AG04449 (cell line): ENCODE measurements at regions not wholly inside any gene's neighbourhood (a gene's known extent, or its start where the extent isn't known, plus 50 kb on each side); places are given as distances from the start of the nearest gene placed in this dataset.

Experiments
- CTCF ChIA-PET: fragments of 350-600 bp; formaldehyde crosslinking; extraction: SDS; loops from one replicate; lab custom pipeline; 2021; ENCODE audit warnings: antibody characterized with exemption; lab: Yijun Ruan, JAX
- POLR2A ChIA-PET: fragments of 400-600, 350-600 bp; formaldehyde crosslinking; extraction: SDS; loops from one replicate; lab custom pipeline; 2020; ENCODE audit warnings: antibody characterized with exemption, inconsistent platforms; lab: Yijun Ruan, JAX
- DNase-seq: peaks from one replicate; pipeline ENCODE4 v3.0.0-alpha.2; 2010; ENCODE audit warnings: low read depth, low spot score
- H3K4me3 ChIP-seq: 2 replicates; pipeline ENCODE4 v1.5.1; 2011; ENCODE audit warnings: low read depth, mild to moderate bottlenecking, control low read depth, low read length
- TF ChIP-seq, protein P1 (sequence below): IDR thresholded peaks from one replicate; pipeline ENCODE4 v1.5.1; 2011; ENCODE audit warnings: mild to moderate bottlenecking, moderate library complexity, low read length, control low read depth, inconsistent platforms; ENCODE audit not compliant: insufficient read depth; ENCODE audit errors: missing control alignments

GRCh38 chr11:26032241-26032640 lies 299.7 kb upstream of the ANO3 start:
- DNase-seq = no peak
- CTCF ChIA-PET = no interaction called here
- no peak overlapping the region for H3K4me3 ChIP-seq
- POLR2A ChIA-PET = no interaction called here
- TF ChIP-seq, protein P1, sequence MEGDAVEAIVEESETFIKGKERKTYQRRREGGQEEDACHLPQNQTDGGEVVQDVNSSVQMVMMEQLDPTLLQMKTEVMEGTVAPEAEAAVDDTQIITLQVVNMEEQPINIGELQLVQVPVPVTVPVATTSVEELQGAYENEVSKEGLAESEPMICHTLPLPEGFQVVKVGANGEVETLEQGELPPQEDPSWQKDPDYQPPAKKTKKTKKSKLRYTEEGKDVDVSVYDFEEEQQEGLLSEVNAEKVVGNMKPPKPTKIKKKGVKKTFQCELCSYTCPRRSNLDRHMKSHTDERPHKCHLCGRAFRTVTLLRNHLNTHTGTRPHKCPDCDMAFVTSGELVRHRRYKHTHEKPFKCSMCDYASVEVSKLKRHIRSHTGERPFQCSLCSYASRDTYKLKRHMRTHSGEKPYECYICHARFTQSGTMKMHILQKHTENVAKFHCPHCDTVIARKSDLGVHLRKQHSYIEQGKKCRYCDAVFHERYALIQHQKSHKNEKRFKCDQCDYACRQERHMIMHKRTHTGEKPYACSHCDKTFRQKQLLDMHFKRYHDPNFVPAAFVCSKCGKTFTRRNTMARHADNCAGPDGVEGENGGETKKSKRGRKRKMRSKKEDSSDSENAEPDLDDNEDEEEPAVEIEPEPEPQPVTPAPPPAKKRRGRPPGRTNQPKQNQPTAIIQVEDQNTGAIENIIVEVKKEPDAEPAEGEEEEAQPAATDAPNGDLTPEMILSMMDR = no peak

- POLR2A ChIA-PET = no interaction called here
- no peak for DNase-seq
- H3K4me3 ChIP-seq = no peak overlapping the region
- CTCF ChIA-PET = interaction anchor here (1.3 kb wide), 1 partner anchor 54 kb away, joined by 4 read pairs; no protein-coding TSS in a partner anchor
- TF ChIP-seq, protein P1 = no peak
These were observed 296.2 kb upstream of the ANO3 start for GRCh38 chr11:26035696-26036095.

DNA sequence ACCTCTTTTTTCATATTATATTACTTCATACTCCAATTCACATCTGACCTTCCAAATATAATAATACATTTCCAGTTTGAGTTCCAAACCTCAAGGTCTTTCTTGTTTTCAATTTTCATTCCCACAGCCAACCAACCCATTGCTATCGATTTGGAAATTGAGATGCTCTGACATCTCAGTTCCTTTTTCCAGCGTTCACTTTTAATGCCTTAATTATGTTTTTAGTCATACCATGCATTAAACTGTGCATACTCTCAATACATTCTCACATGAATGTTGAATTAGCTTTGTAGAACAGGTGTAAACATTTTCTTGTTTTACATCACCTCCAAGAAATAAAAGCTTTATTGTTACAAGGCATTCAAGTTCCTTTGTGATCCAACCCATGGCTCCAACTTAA lies 294.2 kb upstream of the ANO3 start:
- POLR2A ChIA-PET = no interaction called here

DNA sequence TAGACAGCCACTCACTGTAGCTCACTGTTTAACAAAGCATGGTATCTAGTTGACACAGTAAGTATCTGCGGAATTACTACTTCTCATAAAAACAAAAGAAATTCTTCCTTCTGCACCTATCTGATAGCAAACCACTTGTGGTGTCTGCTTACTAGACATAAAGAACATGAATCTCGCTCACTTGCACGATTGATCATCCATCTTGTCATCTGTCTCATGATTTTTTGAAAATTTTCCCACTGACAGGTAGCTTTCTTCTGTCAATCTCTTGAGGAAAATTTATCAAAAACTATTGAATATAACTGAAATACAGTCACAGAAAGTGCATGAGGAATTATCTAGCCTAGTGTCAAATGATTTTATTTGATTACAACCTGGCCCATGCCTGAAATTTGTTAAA lies 291.6 kb upstream of the ANO3 start:
- no peak for DNase-seq
- ChIA-PET CTCF (no interaction called here), POLR2A (no interaction called here)
- no peak overlapping the region for H3K4me3 ChIP-seq
- TF ChIP-seq, protein P1 = no peak

More for the DNA sequence above, 294.2 kb upstream of the ANO3 start:
- TF ChIP-seq, protein P1 = no peak
- no peak overlapping the region for H3K4me3 ChIP-seq
- CTCF ChIA-PET = no interaction called here
- no peak for DNase-seq

DNA sequence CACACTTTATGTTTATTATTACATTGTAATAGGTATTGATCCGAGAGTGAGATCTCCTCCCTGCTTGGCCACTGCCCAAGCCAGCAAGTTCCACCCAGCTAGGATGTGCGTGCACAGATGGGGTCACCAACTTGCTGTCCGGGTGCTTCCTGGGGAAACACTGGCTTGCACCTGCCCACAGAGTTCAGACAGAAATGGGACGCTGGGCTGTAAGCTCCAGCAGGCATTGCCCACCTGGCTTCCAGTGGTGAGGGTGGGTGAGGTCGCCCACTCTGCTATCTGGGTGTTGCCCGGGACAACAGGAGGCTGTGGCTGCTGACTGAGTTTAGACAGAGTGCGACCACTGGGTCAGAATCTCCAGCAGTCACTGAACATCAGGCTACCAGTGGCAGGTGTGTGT lies 289.8 kb upstream of the ANO3 start:
- TF ChIP-seq, protein P1 = no peak
- DNase-seq = no peak
- CTCF ChIA-PET = no interaction called here
- no peak overlapping the region for H3K4me3 ChIP-seq
- POLR2A ChIA-PET = no interaction called here

DNA sequence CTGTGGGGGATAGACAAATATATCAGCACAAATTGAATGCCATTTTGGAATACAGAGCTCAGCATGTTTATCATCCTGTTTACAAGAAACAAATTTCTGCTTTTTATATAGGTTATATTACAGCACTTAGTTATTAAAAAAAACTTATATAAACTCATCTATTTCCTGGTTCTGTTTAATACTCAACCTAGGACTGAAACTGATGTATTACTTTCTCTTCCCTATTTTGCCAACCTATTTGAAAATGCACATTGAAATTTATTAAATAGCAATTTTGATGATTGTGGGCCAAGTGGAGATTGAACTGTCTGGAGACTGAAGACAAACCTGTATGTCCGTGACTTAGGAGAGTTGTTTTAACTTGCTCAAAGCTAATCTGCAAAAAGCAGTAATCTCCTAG lies 288.3 kb upstream of the ANO3 start:
- DNase-seq = no peak
- TF ChIP-seq, protein P1 = no peak
- ChIA-PET CTCF (no interaction called here), POLR2A (no interaction called here)
- H3K4me3 ChIP-seq = no peak overlapping the region
